ENCODE measurements at regions not wholly inside any gene's neighbourhood (a gene's known extent, or its start where the extent isn't known, plus 50 kb on each side); places are given as distances from the start of the nearest gene placed in this dataset.

DNA sequence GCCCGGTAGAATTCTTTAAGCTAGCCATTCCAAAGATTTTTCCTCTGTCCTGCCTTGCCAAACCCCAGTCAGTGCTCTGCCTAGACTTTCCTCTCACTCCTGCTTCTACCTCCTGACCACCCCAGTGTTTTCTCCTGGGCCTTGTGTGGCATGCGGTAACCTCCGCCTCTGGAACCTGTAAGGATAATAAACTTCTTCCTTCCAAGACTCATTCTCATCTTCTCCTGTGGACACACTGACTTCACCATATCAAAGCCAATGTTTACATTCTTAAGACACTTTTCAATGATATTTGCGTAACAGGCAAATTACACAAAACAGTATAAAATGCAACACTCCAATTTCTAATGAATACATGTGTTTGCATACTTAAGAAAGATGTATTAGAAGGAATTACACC lies 354.6 kb downstream of the RNF144B start:
- Histone ChIP-seq H3K36me3 (no peaks in the 10 kb centered on the region), H3K4me1 (no peaks in the 10 kb centered on the region), H3K27me3 (no peaks in the 10 kb centered on the region), H3K27ac (no peak overlapping the region), H3K9me3 (no peaks in the 10 kb centered on the region), H3K4me3 (no peak overlapping the region)
- TF ChIP-seq, protein P1, sequence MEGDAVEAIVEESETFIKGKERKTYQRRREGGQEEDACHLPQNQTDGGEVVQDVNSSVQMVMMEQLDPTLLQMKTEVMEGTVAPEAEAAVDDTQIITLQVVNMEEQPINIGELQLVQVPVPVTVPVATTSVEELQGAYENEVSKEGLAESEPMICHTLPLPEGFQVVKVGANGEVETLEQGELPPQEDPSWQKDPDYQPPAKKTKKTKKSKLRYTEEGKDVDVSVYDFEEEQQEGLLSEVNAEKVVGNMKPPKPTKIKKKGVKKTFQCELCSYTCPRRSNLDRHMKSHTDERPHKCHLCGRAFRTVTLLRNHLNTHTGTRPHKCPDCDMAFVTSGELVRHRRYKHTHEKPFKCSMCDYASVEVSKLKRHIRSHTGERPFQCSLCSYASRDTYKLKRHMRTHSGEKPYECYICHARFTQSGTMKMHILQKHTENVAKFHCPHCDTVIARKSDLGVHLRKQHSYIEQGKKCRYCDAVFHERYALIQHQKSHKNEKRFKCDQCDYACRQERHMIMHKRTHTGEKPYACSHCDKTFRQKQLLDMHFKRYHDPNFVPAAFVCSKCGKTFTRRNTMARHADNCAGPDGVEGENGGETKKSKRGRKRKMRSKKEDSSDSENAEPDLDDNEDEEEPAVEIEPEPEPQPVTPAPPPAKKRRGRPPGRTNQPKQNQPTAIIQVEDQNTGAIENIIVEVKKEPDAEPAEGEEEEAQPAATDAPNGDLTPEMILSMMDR (IDR thresholded peaks at IDR 0.05): no peak
- TF ChIP-seq POLR2A (IDR thresholded peaks at IDR 0.05) (no peak), EP300 (IDR thresholded peaks at IDR 0.05) (no peak), POLR2AphosphoS5 (IDR thresholded peaks at IDR 0.05) (no peak)
- intact Hi-C loops (cut with DNase I; ENCODE audit: low total_unique reads): no loop called here
- WGBS, 5 donors: 72 to 88% (median 82%) methylated on average over 4 of the region's 4 CpGs
- DNase-seq: no peak

DNA sequence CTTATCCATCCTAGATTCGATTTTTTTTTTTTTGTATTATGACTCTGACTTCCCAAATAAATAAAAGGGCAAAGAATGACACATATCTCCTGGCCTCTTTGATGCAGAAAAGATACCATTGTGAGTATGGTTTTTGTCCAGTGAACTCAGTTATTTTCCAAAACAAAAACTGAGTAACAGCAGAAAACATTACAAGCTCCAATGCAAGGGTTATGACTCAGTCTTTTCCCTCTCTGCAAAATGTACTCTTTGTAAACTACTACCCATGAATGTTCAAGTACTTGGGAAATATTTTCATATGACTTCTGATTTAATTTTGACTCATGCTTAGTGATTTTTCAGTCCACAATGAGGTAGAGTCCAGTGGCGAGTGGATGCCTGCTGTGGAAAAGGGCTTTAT lies 355.3 kb downstream of the RNF144B start:
- Histone ChIP-seq H3K27ac (no peak overlapping the region), H3K4me3 (no peak overlapping the region), H3K36me3 (no peaks in the 10 kb centered on the region), H3K27me3 (no peaks in the 10 kb centered on the region), H3K9me3 (no peaks in the 10 kb centered on the region), H3K4me1 (no peaks in the 10 kb centered on the region)
- DNase-seq: no peak
- intact Hi-C loops (cut with DNase I; ENCODE audit: low total_unique reads): no loop called here
- TF ChIP-seq POLR2AphosphoS5 (IDR thresholded peaks at IDR 0.05) (no peak), EP300 (IDR thresholded peaks at IDR 0.05) (no peak), POLR2A (IDR thresholded peaks at IDR 0.05) (no peak)
- TF ChIP-seq, protein P1 (IDR thresholded peaks at IDR 0.05): no peak
- WGBS, 5 donors: 56 to 84% (median 72%) methylated on average over 2 of the region's 2 CpGs

DNA sequence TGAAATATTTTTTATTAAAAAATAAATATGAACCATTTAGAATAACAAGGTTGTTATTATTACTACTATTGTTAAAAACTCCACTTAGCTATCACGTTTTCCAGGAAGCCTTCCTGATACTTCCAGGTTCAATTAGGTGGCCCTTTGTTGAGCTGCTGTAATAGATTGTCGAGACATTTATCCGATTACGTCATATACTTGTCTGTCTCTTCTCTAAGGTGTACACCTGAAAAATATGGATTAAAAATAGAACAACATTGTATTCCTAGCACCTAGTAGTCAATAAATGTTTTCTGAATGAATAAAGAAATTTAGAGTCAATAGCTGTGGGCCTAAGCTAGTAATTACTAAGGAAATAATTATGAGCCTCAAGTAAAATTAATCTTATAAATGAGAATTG lies 359.6 kb downstream of the RNF144B start:
- H3K4me3 ChIP-seq: no peak overlapping the region
- no peaks in the 10 kb centered on the region for H3K9me3 ChIP-seq
- intact Hi-C loops (cut with DNase I; ENCODE audit: low total_unique reads): no loop called here
- no peak for DNase-seq
- 85 to 93% (median 91%) methylated on average over 4 of the region's 4 CpGs for WGBS, 5 donors
- TF ChIP-seq EP300 (IDR thresholded peaks at IDR 0.05) (no peak), POLR2A (IDR thresholded peaks at IDR 0.05) (no peak), POLR2AphosphoS5 (IDR thresholded peaks at IDR 0.05) (no peak)
- TF ChIP-seq, protein P1 (IDR thresholded peaks at IDR 0.05): no peak
- no peak overlapping the region for H3K27ac ChIP-seq
- no peaks in the 10 kb centered on the region for H3K27me3 ChIP-seq
- no peaks in the 10 kb centered on the region for H3K36me3 ChIP-seq
- peaks cover 0 to 6% (median 0%) of the 10 kb centered on the region in 4 donors for H3K4me1 ChIP-seq

DNA sequence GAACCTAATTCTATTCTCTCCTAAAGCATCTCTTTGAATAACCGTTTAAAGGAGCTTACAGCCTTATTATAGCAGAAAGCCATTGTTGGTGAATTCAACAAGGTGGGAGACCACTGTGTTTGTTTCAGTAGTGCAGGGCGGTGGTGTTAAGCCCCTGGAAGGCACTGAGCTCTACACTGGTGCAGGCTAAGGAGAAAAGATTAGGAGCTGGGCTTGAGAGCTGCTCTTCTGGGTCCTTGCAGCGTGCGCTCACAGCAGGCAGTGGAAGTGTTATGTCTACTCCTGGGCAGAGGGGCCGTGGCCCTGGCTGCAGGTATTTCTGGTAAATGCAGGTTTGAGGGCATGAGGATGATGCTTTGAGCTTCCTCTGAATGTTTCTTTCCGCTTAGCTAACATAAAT lies 361.2 kb downstream of the RNF144B start:
- Histone ChIP-seq H3K9me3 (no peaks in the 10 kb centered on the region), H3K36me3 (no peaks in the 10 kb centered on the region), H3K4me1 (peaks cover 0 to 6% (median 0%) of the 10 kb centered on the region in 4 donors), H3K27ac (no peak overlapping the region), H3K27me3 (no peaks in the 10 kb centered on the region), H3K4me3 (no peak overlapping the region)
- DNase-seq: no peak
- WGBS, 5 donors: 75 to 88% (median 83%) methylated on average over 6 of the region's 6 CpGs
- intact Hi-C loops (cut with DNase I; ENCODE audit: low total_unique reads): no loop called here
- no peak for TF ChIP-seq POLR2A (IDR thresholded peaks at IDR 0.05)
- TF ChIP-seq, protein P1 (IDR thresholded peaks at IDR 0.05): no peak
- no peak for TF ChIP-seq EP300 (IDR thresholded peaks at IDR 0.05)
- TF ChIP-seq POLR2AphosphoS5 (IDR thresholded peaks at IDR 0.05): no peak
